ENCODE measurements at regions not wholly inside any gene's neighbourhood (a gene's known extent, or its start where the extent isn't known, plus 50 kb on each side); places are given as distances from the start of the nearest gene placed in this dataset.
A peak's percentile ranks its signal among the peaks of the same experiment; 100 is the strongest.

- peaks cover 0 to 2% of the 10 kb centered on the region in 2 experiments for H3K27me3 ChIP-seq (replicated peaks in 1 of 2; ENCODE audit: control insufficient read depth in 2 of 2, extremely low read depth in 1 of 2, insufficient read depth in 2 of 2, low read length in 1 of 2)
- CTCF ChIA-PET: no interaction called here
- no peak overlapping the region for H3K27ac ChIP-seq (ENCODE audit: low read length)
- Mint-ChIP-seq H3K9me3 (peaks cover 0 to 5% (median 0%) of the 10 kb centered on the region in 3 donors), H3K4me1 (no peaks in the 10 kb centered on the region), H3K27me3 (no peaks in the 10 kb centered on the region), H3K27ac (no peak overlapping the region), H3K4me3 (no peak overlapping the region), H3K36me3 (no peaks in the 10 kb centered on the region)
- no peak overlapping the region for H3K4me3 ChIP-seq (ENCODE audit: control insufficient read depth in 1 of 2, extremely low read depth in 1 of 2, low read length in 1 of 2)
- 20% methylated on average over 1 of the region's 1 CpG for WGBS (ENCODE audit: insufficient coverage)
- ATAC-seq (replicated peaks in 1 of 4) (no peak), DNase-seq (no peak)
- no peaks in the 10 kb centered on the region for H3K36me3 ChIP-seq (ENCODE audit: control insufficient read depth in 2 of 2, extremely low read depth in 1 of 2, insufficient read depth in 1 of 2, low read length in 1 of 2)
- no peaks in the 10 kb centered on the region for H3K9me3 ChIP-seq
- H3K4me1 ChIP-seq (ENCODE audit: control insufficient read depth in 1 of 2, extremely low read depth in 1 of 2, insufficient read depth in 2 of 2, low read length in 2 of 2): no peaks in the 10 kb centered on the region
- POLR2A ChIA-PET: no interaction called here
Measured at GRCh38 chr3:23682646-23683045, 123.1 kb upstream of the UBE2E1 start.

- ChIA-PET CTCF (no interaction called here), POLR2A (interaction anchor here in 1 of 2 donors (0.5 kb wide), 1 partner anchor 568 kb away, joined by 3 read pairs; no protein-coding TSS in a partner anchor)
- H3K4me3 ChIP-seq (ENCODE audit: control insufficient read depth in 1 of 2, extremely low read depth in 1 of 2, low read length in 1 of 2): no peak overlapping the region
- Mint-ChIP-seq H3K27ac (no peak overlapping the region), H3K4me3 (no peak overlapping the region), H3K4me1 (peaks cover 0 to under 1% (median 0%) of the 10 kb centered on the region in 3 donors), H3K9me3 (peaks cover 5 to 7% (median 6%) of the 10 kb centered on the region in 3 donors), H3K27me3 (no peaks in the 10 kb centered on the region), H3K36me3 (no peaks in the 10 kb centered on the region)
- no peak overlapping the region for H3K27ac ChIP-seq (ENCODE audit: low read length)
- H3K4me1 ChIP-seq (ENCODE audit: control insufficient read depth in 1 of 2, extremely low read depth in 1 of 2, insufficient read depth in 2 of 2, low read length in 2 of 2): no peaks in the 10 kb centered on the region
- WGBS (ENCODE audit: insufficient coverage): 89% methylated on average over 4 of the region's 9 CpGs
- H3K27me3 ChIP-seq (replicated peaks in 1 of 2; ENCODE audit: control insufficient read depth in 2 of 2, extremely low read depth in 1 of 2, insufficient read depth in 2 of 2, low read length in 1 of 2): peaks cover 0 to 2% of the 10 kb centered on the region in 2 experiments
- H3K36me3 ChIP-seq (ENCODE audit: control insufficient read depth in 2 of 2, extremely low read depth in 1 of 2, insufficient read depth in 1 of 2, low read length in 1 of 2): no peaks in the 10 kb centered on the region
- ATAC-seq (replicated peaks in 1 of 4): no peak
- no peak for DNase-seq
- H3K9me3 ChIP-seq: no peaks in the 10 kb centered on the region
Measured at GRCh38 chr3:23685541-23686258, 120.1 kb upstream of the UBE2E1 start.

DNA sequence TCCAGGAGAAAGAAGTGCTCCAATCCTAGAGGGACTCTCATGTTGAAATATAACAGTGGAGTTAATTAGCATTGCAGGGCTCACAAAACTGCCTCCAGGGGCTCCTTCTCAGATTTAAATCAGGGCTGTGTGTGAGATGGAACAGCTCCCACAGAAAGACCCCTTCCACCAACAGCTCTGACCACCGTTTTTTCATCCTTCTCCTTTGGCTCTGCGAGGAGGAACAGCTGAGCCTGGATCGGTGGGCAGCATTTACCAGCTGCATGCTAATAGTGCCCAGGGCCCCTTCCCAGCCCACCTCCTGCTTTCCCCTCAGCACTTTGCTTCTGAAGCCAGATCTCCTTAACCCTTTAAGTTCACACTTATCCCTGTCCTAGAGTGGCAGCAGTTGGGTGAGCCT lies 119.2 kb upstream of the UBE2E1 start:
- no peak overlapping the region for H3K27ac Mint-ChIP-seq
- no peak overlapping the region for H3K4me3 Mint-ChIP-seq
- H3K4me1 Mint-ChIP-seq: peaks cover 0 to 8% (median 7%) of the 10 kb centered on the region in 3 donors
- 69% methylated on average over 3 of the region's 3 CpGs for WGBS (ENCODE audit: insufficient coverage)
- Histone ChIP-seq H3K4me3 (ENCODE audit: control insufficient read depth in 1 of 2, extremely low read depth in 1 of 2, low read length in 1 of 2) (no peak overlapping the region), H3K27me3 (replicated peaks in 1 of 2; ENCODE audit: control insufficient read depth in 2 of 2, extremely low read depth in 1 of 2, insufficient read depth in 2 of 2, low read length in 1 of 2) (peaks cover 0 to 2% of the 10 kb centered on the region in 2 experiments), H3K4me1 (ENCODE audit: control insufficient read depth in 1 of 2, extremely low read depth in 1 of 2, insufficient read depth in 2 of 2, low read length in 2 of 2) (no peaks in the 10 kb centered on the region), H3K27ac (ENCODE audit: low read length) (no peak overlapping the region), H3K36me3 (ENCODE audit: control insufficient read depth in 2 of 2, extremely low read depth in 1 of 2, insufficient read depth in 1 of 2, low read length in 1 of 2) (no peaks in the 10 kb centered on the region), H3K9me3 (no peaks in the 10 kb centered on the region)
- CTCF ChIA-PET: no interaction called here
- POLR2A ChIA-PET: interaction anchor here in 1 of 2 donors (0.5 kb wide), 1 partner anchor 567 kb away, joined by 3 read pairs; no protein-coding TSS in a partner anchor
- H3K9me3 Mint-ChIP-seq: peaks cover 5 to 7% (median 6%) of the 10 kb centered on the region in 3 donors
- ATAC-seq (replicated peaks in 1 of 4) (no peak), DNase-seq (no peak)
- no peaks in the 10 kb centered on the region for H3K27me3 Mint-ChIP-seq
- no peaks in the 10 kb centered on the region for H3K36me3 Mint-ChIP-seq

GRCh38 chr3:23691357-23691895 lies 114.3 kb upstream of the UBE2E1 start:
- WGBS (ENCODE audit: insufficient coverage): no CpG with 5 or more reads among the region's 5 CpGs
- H3K27me3 ChIP-seq (replicated peaks in 1 of 2; ENCODE audit: control insufficient read depth in 2 of 2, extremely low read depth in 1 of 2, insufficient read depth in 2 of 2, low read length in 1 of 2): peaks cover 0 to 5% of the 10 kb centered on the region in 2 experiments
- POLR2A ChIA-PET: no interaction called here
- H3K36me3 ChIP-seq (ENCODE audit: control insufficient read depth in 2 of 2, extremely low read depth in 1 of 2, insufficient read depth in 1 of 2, low read length in 1 of 2): no peaks in the 10 kb centered on the region
- Mint-ChIP-seq H3K27ac (no peak overlapping the region), H3K4me1 (peaks cover 0 to 10% (median 8%) of the 10 kb centered on the region in 3 donors), H3K4me3 (peak overlapping the region in 1 of 3 donors; percentile 28), H3K9me3 (peaks cover 5 to 7% (median 6%) of the 10 kb centered on the region in 3 donors), H3K27me3 (peaks cover 0 to 3% of the 10 kb centered on the region in 2 donors), H3K36me3 (no peaks in the 10 kb centered on the region)
- no peaks in the 10 kb centered on the region for H3K4me1 ChIP-seq (ENCODE audit: control insufficient read depth in 1 of 2, extremely low read depth in 1 of 2, insufficient read depth in 2 of 2, low read length in 2 of 2)
- no peaks in the 10 kb centered on the region for H3K9me3 ChIP-seq
- H3K27ac ChIP-seq (ENCODE audit: low read length): no peak overlapping the region
- H3K4me3 ChIP-seq (ENCODE audit: control insufficient read depth in 1 of 2, extremely low read depth in 1 of 2, low read length in 1 of 2): no peak overlapping the region
- DNase-seq (no peak), ATAC-seq (replicated peaks in 1 of 4) (no peak)
- CTCF ChIA-PET: interaction anchor here in 1 of 2 donors (0.7 kb wide), 1 partner anchor 26 kb away, joined by 3 read pairs; no protein-coding TSS in a partner anchor

DNA sequence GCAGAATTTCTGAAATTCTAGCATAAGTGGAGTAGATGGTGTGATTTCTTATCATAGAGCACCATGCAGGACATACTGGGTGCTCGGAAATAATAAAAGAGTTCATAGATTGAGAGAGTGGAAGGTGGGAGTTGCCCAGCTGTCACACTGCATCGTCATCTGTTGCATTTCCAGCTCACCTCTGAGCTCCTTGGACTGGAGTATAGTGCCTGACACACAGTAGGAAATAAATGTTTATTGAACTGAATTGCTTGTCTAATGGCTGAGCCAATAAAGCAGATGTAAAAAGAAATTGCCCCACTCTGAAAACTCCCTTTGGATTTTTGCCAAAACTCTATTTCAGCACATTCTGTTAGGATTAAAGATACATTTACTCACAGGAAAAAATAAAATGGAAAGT lies 108.9 kb upstream of the UBE2E1 start:
- no peaks in the 10 kb centered on the region for H3K36me3 ChIP-seq (ENCODE audit: control insufficient read depth in 2 of 2, extremely low read depth in 1 of 2, insufficient read depth in 1 of 2, low read length in 1 of 2)
- Mint-ChIP-seq H3K4me3 (no peak overlapping the region), H3K4me1 (no peaks in the 10 kb centered on the region), H3K27ac (no peak overlapping the region), H3K27me3 (peaks cover 0 to 3% of the 10 kb centered on the region in 2 donors), H3K9me3 (no peaks in the 10 kb centered on the region), H3K36me3 (no peaks in the 10 kb centered on the region)
- H3K27me3 ChIP-seq (replicated peaks in 1 of 2; ENCODE audit: control insufficient read depth in 2 of 2, extremely low read depth in 1 of 2, insufficient read depth in 2 of 2, low read length in 1 of 2): peaks cover 0 to 6% of the 10 kb centered on the region in 2 experiments
- 74% methylated on average over 2 of the region's 2 CpGs for WGBS (ENCODE audit: insufficient coverage)
- ATAC-seq (replicated peaks in 1 of 4) (no peak), DNase-seq (no peak)
- CTCF ChIA-PET: no interaction called here
- H3K4me3 ChIP-seq (ENCODE audit: control insufficient read depth in 1 of 2, extremely low read depth in 1 of 2, low read length in 1 of 2): no peak overlapping the region
- no peaks in the 10 kb centered on the region for H3K4me1 ChIP-seq (ENCODE audit: control insufficient read depth in 1 of 2, extremely low read depth in 1 of 2, insufficient read depth in 2 of 2, low read length in 2 of 2)
- H3K27ac ChIP-seq (ENCODE audit: low read length): no peak overlapping the region
- POLR2A ChIA-PET: no interaction called here
- H3K9me3 ChIP-seq: no peaks in the 10 kb centered on the region

DNA sequence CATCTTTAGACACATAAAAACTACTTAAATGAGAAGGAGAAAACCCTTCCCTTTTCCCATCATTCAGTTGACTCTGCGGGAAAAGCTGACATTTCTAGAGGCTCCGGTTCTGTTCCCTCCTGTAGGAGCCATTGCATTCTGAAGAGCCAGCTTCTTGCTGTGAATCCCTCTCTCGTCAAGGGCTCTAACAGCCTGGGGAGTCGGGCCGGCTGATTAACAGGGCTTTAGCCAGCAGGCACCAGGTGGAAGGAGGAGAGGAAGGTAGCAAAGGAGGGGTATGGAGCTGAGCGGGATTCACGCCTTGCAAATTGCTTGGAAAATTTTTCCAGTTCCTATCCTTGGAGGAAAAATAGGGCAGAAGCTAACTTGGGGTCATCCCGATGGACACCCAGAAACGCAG lies 108.3 kb upstream of the UBE2E1 start:
- 93% methylated on average over 8 of the region's 9 CpGs for WGBS (ENCODE audit: insufficient coverage)
- H3K27me3 Mint-ChIP-seq: peaks cover 0 to 3% of the 10 kb centered on the region in 2 donors
- DNase-seq (no peak), ATAC-seq (replicated peaks in 1 of 4) (no peak)
- POLR2A ChIA-PET: no interaction called here
- no peak overlapping the region for H3K27ac ChIP-seq (ENCODE audit: low read length)
- no peak overlapping the region for H3K4me3 Mint-ChIP-seq
- H3K4me1 Mint-ChIP-seq: no peaks in the 10 kb centered on the region
- no peaks in the 10 kb centered on the region for H3K36me3 Mint-ChIP-seq
- peaks cover 0 to 6% of the 10 kb centered on the region in 2 experiments for H3K27me3 ChIP-seq (replicated peaks in 1 of 2; ENCODE audit: control insufficient read depth in 2 of 2, extremely low read depth in 1 of 2, insufficient read depth in 2 of 2, low read length in 1 of 2)
- no peak overlapping the region for H3K4me3 ChIP-seq (ENCODE audit: control insufficient read depth in 1 of 2, extremely low read depth in 1 of 2, low read length in 1 of 2)
- H3K4me1 ChIP-seq (ENCODE audit: control insufficient read depth in 1 of 2, extremely low read depth in 1 of 2, insufficient read depth in 2 of 2, low read length in 2 of 2): no peaks in the 10 kb centered on the region
- no peaks in the 10 kb centered on the region for H3K9me3 Mint-ChIP-seq
- no peaks in the 10 kb centered on the region for H3K9me3 ChIP-seq
- CTCF ChIA-PET: no interaction called here
- no peak overlapping the region for H3K27ac Mint-ChIP-seq
- no peaks in the 10 kb centered on the region for H3K36me3 ChIP-seq (ENCODE audit: control insufficient read depth in 2 of 2, extremely low read depth in 1 of 2, insufficient read depth in 1 of 2, low read length in 1 of 2)
